ENCODE measurements at regions not wholly inside any gene's neighbourhood (a gene's known extent, or its start where the extent isn't known, plus 50 kb on each side); places are given as distances from the start of the nearest gene placed in this dataset.

- H3K36me3 ChIP-seq: no peaks in the 10 kb centered on the region
- TF ChIP-seq CTCF (IDR thresholded peaks at IDR 0.05): no peak
Measured at GRCh38 chr6:140779341-140779740, 1353.4 kb upstream of the GJE1 start.

GRCh38 chr6:140777780-140778179 lies 1354.9 kb upstream of the GJE1 start:
- Histone ChIP-seq H3K27me3 (no peaks in the 10 kb centered on the region), H3K4me3 (no peak overlapping the region), H3K4me1 (no peaks in the 10 kb centered on the region), H3K9me3 (no peaks in the 10 kb centered on the region), H3K27ac (no peak overlapping the region), H3K36me3 (no peaks in the 10 kb centered on the region)
- TF ChIP-seq CTCF (IDR thresholded peaks at IDR 0.05): no peak
- DNase-seq (ENCODE audit: low spot score): no peak

More at GRCh38 chr6:140779341-140779740, 1353.4 kb upstream of the GJE1 start:
- Histone ChIP-seq H3K27ac (no peak overlapping the region), H3K27me3 (no peaks in the 10 kb centered on the region), H3K4me3 (no peak overlapping the region), H3K9me3 (no peaks in the 10 kb centered on the region), H3K4me1 (no peaks in the 10 kb centered on the region)
- DNase-seq (ENCODE audit: low spot score): no peak

GRCh38 chr6:140775061-140775460 lies 1357.7 kb upstream of the GJE1 start:
- no peak for TF ChIP-seq CTCF (IDR thresholded peaks at IDR 0.05)
- H3K36me3 ChIP-seq: no peaks in the 10 kb centered on the region
- H3K27ac ChIP-seq: peak overlapping the region in 1 of 2 donors; percentile 65
- H3K27me3 ChIP-seq: no peaks in the 10 kb centered on the region
- no peak for DNase-seq (ENCODE audit: low spot score)
- H3K4me3 ChIP-seq: no peak overlapping the region
- H3K9me3 ChIP-seq: peaks cover 0 to 12% of the 10 kb centered on the region in 2 donors
- H3K4me1 ChIP-seq: no peaks in the 10 kb centered on the region

GRCh38 chr6:140774080-140774505 lies 1358.6 kb upstream of the GJE1 start:
- Histone ChIP-seq H3K9me3 (peaks cover 0 to 12% of the 10 kb centered on the region in 2 donors), H3K4me3 (no peak overlapping the region), H3K27me3 (no peaks in the 10 kb centered on the region), H3K4me1 (no peaks in the 10 kb centered on the region), H3K27ac (peak overlapping the region in 1 of 2 donors; percentile 65), H3K36me3 (no peaks in the 10 kb centered on the region)
- no peak for TF ChIP-seq CTCF (IDR thresholded peaks at IDR 0.05)
- no peak for DNase-seq (ENCODE audit: low spot score)

- DNase-seq (ENCODE audit: low spot score): no peak
- Histone ChIP-seq H3K9me3 (peaks cover 0 to 18% of the 10 kb centered on the region in 2 donors), H3K4me1 (no peaks in the 10 kb centered on the region), H3K27ac (peak overlapping the region in 1 of 2 donors; percentile 65), H3K4me3 (no peak overlapping the region), H3K36me3 (no peaks in the 10 kb centered on the region), H3K27me3 (no peaks in the 10 kb centered on the region)
- TF ChIP-seq CTCF (IDR thresholded peaks at IDR 0.05): no peak
Measured at GRCh38 chr6:140773276-140773675, 1359.4 kb upstream of the GJE1 start.

GRCh38 chr6:140772576-140772975 lies 1360.1 kb upstream of the GJE1 start:
- Histone ChIP-seq H3K9me3 (peaks cover 0 to 25% of the 10 kb centered on the region in 2 donors), H3K27me3 (no peaks in the 10 kb centered on the region), H3K27ac (no peak overlapping the region), H3K4me1 (no peaks in the 10 kb centered on the region), H3K4me3 (no peak overlapping the region), H3K36me3 (no peaks in the 10 kb centered on the region)
- no peak for TF ChIP-seq CTCF (IDR thresholded peaks at IDR 0.05)
- no peak for DNase-seq (ENCODE audit: low spot score)

All from right atrium auricular region (tissue), 2 donors.